IPS-15b (cell line): ENCODE measurements at regions not wholly inside any gene's neighbourhood (a gene's known extent, or its start where the extent isn't known, plus 50 kb on each side); places are given as distances from the start of the nearest gene placed in this dataset.

Source experiments
- H3K27me3 ChIP-seq: one replicate; pipeline ENCODE4 v1.6.1; 2013; ENCODE audit warnings: low read length; ENCODE audit not compliant: control insufficient read depth, insufficient read depth
- H3K36me3 ChIP-seq: one replicate; pipeline ENCODE4 v1.6.1; 2013; ENCODE audit warnings: low read length; ENCODE audit not compliant: control insufficient read depth, insufficient read depth
- H3K4me1 ChIP-seq: one replicate; pipeline ENCODE4 v1.6.1; 2013; ENCODE audit warnings: mild to moderate bottlenecking, low read length; ENCODE audit not compliant: control insufficient read depth, insufficient read depth
- H3K4me3 ChIP-seq: one replicate; pipeline ENCODE4 v1.5.1; 2013; ENCODE audit warnings: low read depth, low read length
- H3K9ac ChIP-seq: one replicate; pipeline ENCODE4 v1.6.1; 2013; ENCODE audit warnings: low read depth, mild to moderate bottlenecking, low read length
- H3K9me3 ChIP-seq: one replicate; pipeline ENCODE4 v1.6.1; 2013; ENCODE audit warnings: mild to moderate bottlenecking, low read length; ENCODE audit not compliant: control insufficient read depth, insufficient read depth

DNA sequence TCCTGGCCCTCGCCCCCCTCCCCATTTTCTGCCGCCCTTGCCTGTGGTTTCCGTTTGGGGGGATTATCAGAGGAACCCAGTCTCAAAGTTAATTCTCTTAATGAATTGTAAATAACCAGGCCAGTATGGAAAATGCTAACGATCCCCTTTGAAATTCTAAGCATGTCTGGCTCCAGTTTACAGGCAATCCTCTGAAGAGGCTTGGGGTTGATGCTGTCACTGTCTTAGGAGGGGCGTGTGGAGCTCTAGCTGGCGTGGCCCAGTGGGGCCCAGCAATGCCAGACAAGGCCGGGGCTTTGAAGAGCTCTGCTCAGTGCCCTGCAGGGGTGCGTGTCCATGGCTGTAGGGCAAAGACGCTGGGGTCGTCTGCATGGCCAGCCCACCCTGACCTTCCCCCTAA lies 164.6 kb downstream of the CYLD start:
- Histone ChIP-seq H3K9me3 (no peaks in the 10 kb centered on the region), H3K4me1 (no peaks in the 10 kb centered on the region), H3K9ac (no peak overlapping the region), H3K36me3 (no peaks in the 10 kb centered on the region), H3K4me3 (no peak overlapping the region), H3K27me3 (no peaks in the 10 kb centered on the region)

DNA sequence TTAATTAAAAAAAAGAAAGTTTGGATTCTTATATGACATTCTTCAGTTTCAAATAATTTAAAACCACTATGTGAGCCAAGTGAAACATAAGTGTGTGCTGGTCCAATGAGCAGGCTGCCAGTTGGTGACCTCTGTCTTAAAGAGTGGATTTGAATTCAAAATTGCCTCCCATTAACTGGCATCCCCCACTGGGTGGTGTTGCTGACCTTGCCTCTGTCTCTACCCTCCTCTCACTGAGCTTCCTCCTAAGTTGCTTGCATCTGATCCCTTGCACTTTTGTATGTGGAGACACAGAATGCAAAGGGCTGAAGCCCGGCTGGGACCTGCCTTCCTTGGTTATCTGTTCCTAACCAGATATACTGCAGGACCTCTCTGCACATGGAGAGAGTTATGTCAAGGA lies 160.6 kb downstream of the CYLD start:
- Histone ChIP-seq H3K27me3 (no peaks in the 10 kb centered on the region), H3K36me3 (no peaks in the 10 kb centered on the region), H3K9ac (no peak overlapping the region), H3K9me3 (no peaks in the 10 kb centered on the region), H3K4me3 (no peak overlapping the region), H3K4me1 (no peaks in the 10 kb centered on the region)

DNA sequence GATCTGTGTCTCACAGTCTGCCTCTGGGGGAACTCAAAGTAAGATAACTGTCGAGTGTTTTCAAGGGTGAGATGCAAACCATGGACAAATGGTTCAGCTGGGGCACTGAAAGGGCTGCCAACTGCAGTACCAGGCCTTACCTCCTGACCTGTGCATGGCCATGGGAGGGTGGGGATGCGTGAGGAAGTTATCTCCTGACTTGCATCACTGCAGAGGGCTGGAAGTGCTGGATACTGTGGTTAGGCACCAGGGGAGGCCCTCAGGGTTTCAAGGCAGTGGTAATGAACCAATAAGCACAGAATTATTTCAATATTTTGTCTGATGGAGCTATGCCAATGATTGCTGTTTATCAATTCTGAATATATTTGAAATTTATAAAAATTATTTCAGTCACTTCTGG lies 159.2 kb downstream of the CYLD start:
- H3K27me3 ChIP-seq: no peaks in the 10 kb centered on the region
- no peak overlapping the region for H3K9ac ChIP-seq
- H3K36me3 ChIP-seq: no peaks in the 10 kb centered on the region
- no peaks in the 10 kb centered on the region for H3K9me3 ChIP-seq
- H3K4me3 ChIP-seq: no peak overlapping the region
- no peaks in the 10 kb centered on the region for H3K4me1 ChIP-seq

DNA sequence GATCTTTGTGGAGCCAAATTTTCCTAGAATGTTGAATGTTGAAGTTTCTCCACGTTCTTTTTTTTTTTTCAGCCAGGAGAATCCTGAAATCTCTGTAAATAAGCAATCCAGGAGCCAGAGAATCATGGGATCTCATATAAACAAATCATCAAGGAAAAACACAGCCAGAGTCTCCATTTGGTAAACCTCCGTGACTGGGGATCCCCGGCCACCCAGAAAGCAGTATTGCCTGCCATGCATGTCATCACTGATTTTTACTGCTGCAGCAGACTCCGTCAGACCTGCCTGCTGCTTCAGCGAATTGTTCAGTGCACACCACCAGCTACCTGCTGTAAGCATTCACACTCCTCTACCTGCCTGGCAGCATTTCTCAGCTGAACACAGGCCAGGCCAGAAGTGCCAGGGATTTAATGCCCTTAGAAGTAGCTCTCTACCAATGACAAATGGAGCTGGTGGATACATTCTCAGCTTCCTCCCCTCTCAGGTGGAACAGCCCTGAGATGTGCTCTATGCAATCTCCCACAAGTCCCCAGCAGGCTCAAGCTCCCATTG lies 158.6 kb downstream of the CYLD start:
- Histone ChIP-seq H3K27me3 (no peaks in the 10 kb centered on the region), H3K4me1 (no peaks in the 10 kb centered on the region), H3K36me3 (no peaks in the 10 kb centered on the region), H3K4me3 (no peak overlapping the region), H3K9me3 (no peaks in the 10 kb centered on the region), H3K9ac (no peak overlapping the region)

DNA sequence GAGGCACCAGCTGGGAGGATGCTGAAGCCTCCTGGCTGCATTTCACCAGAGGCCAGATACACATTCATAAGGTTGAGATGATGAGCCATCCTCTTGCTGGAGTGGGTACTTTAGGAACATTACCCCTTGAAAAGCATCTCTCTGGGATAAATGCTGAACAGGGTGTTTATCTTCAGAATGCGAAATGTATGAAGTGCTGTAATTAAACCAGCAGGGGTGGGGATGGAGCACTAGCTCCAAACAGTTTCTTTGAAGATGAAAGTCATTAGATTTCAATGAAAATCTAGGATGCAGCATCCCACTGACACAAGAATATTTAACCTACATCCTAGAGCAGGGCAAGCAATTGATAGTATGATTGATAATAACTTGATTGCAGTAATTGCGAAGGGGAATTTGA lies 158.1 kb downstream of the CYLD start:
- H3K4me3 ChIP-seq: no peak overlapping the region
- H3K9ac ChIP-seq: no peak overlapping the region
- no peaks in the 10 kb centered on the region for H3K36me3 ChIP-seq
- no peaks in the 10 kb centered on the region for H3K4me1 ChIP-seq
- H3K27me3 ChIP-seq: no peaks in the 10 kb centered on the region
- no peaks in the 10 kb centered on the region for H3K9me3 ChIP-seq

DNA sequence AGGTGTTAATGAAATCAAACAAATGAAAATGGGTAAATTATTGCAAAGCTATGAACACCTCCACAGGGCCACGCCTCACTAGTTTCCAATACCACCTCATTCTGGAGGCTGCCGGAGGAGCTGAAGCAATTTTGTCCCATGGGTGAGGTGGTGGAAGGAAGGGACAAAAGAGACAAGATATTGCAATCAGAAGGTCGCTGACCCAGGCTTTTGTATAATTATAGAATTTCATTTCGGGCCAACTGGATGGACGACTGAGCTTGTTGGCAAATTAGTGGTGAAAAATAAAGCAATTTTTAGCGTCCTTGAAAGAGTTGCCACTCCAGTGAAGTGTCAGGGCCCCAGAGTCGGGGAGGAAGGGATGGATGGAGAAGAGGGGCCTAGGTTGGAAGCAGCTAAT lies 147.9 kb downstream of the CYLD start:
- Histone ChIP-seq H3K9ac (no peak overlapping the region), H3K4me3 (no peak overlapping the region), H3K36me3 (no peaks in the 10 kb centered on the region), H3K4me1 (no peaks in the 10 kb centered on the region), H3K9me3 (no peaks in the 10 kb centered on the region), H3K27me3 (no peaks in the 10 kb centered on the region)

DNA sequence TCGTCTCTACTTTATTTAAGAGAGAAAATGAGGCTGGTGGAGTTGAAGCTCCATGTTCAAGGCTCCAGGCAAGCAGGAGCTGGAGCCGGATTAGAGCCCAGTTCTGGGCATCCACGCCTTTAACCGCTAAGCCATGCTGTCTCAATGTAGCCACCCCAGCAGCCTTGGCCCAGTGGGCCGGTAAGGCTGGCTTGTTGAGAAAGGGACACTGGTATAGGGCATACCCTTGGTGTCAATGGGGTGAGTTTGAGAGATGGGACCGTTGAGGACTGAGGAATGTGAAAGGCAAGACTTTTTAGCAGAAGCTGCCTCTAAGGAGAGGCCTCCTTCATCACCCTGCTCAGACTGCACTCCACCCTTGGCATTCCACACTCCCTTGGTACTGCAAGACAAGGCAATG lies 147.4 kb downstream of the CYLD start:
- no peak overlapping the region for H3K9ac ChIP-seq
- no peaks in the 10 kb centered on the region for H3K27me3 ChIP-seq
- no peaks in the 10 kb centered on the region for H3K4me1 ChIP-seq

DNA sequence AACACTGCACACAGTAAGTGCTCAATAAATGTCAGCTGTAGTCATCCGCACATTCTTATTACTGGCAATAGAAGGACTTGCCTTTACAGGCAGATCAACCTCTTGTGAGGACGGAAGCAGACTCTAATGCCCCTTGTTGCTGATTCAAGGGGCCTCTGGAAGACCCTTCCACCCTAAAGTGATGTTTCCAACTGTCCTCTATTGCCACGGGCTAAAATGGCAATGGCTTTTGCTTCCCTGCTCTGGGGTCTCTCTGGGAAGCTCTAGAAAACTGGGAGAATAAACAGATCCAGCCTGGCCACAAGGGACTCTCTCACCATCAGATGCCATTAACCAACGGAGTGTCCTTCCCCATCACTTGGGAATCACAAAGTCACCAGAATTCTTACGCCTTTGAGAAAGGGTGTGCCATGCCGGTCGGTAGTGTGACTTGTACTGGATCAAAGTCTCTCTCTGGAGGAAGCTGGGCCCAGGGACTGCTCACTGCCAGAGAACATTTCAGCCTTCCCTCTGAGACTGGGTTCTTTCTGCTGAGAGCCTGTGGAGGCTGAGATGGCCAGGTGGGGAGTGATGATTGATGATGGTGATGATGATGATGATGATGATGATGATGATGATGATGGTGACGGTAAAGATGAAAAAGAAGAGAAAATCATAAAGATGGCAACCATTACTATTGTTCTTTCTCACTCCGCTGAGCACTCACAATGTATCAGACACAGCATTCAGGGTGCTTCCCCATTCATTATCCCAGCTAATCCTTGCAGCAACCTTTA lies 146.8 kb downstream of the CYLD start:
- Histone ChIP-seq H3K27me3 (no peaks in the 10 kb centered on the region), H3K36me3 (no peaks in the 10 kb centered on the region), H3K9ac (no peak overlapping the region), H3K4me3 (no peak overlapping the region), H3K4me1 (no peaks in the 10 kb centered on the region), H3K9me3 (no peaks in the 10 kb centered on the region)

More for the DNA sequence above, 147.4 kb downstream of the CYLD start:
- Histone ChIP-seq H3K36me3 (no peaks in the 10 kb centered on the region), H3K9me3 (no peaks in the 10 kb centered on the region), H3K4me3 (no peak overlapping the region)

DNA sequence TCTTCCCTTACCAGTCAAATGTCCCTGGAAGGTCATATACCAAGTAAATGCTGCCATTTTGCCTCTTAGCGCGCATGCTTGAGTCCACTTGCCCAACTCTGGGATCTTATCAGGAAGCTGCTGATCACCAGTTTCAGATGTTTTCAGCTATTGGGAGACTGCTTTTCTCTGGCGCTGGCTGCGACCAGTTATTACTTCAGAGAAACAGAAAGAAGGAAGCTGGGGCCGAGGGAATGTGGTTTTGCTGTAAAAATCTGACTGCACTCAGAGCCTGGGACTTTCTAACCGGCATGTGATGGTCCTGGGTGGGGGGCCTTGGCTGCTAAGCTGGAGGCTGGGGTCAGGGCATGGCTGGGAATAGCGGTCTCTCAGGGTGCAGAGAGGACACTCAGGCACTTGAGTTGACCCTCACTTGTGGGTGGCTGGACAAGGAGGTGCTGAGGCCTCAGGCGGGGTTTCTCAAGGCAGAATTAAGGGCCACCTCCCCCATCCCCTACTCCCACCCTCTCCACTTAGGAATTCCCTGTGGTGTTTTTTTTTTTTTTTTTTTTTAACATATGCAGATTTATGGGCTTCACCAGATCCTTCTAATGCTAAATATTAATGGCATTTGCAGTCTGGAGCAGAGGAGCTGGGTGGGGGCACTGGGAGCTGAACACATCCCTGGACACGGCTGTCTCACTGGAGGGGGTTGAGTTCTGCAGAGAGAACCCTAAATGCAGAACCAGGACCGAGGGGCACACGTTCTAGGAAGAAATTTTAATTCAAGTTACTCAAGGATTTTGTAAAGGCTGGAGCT lies 145.8 kb downstream of the CYLD start:
- H3K4me1 ChIP-seq: no peaks in the 10 kb centered on the region
- no peaks in the 10 kb centered on the region for H3K27me3 ChIP-seq

DNA sequence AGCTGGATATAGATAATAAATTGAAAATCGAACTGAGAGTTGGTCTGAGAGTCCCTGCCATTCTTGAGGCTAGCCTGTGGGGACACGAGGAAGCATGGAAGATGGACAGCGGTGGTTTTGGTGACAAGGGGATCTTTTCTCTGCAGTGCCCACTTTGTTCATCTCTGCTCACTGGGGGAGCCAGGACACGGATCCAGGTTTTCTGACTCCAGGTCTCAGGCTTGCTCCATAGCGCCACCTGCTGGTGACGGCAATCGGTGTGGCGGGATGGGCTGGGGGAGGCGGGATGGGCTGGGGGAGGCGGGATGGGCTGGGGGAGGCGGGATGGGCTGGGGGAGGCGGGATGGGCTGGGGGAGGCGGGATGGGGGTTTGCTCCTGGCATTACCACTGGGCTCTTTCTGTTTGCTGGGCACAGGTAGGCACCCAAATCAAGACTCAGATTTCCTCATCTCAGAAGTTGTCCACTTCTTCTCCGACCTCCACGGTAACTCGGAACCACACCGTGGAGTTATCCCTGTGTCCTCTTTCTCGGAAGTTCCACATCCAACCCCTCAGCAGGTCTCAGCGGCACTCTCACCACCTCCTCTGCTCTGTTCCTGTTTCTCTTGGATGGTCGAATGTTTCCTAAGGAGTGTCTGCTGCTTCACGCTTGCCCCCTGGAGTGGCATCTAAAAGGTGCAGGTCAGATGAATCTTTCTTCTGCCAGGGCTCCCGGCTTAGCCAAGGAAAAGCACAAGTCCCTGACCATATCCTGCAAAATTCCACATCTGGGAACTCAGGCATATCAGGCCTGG lies 142.4 kb downstream of the CYLD start:
- Histone ChIP-seq H3K4me1 (no peaks in the 10 kb centered on the region), H3K9ac (no peak overlapping the region), H3K9me3 (no peaks in the 10 kb centered on the region), H3K36me3 (no peaks in the 10 kb centered on the region), H3K27me3 (no peaks in the 10 kb centered on the region), H3K4me3 (peak overlapping the region; percentile 69)

More for the DNA sequence above, 145.8 kb downstream of the CYLD start:
- Histone ChIP-seq H3K4me3 (no peak overlapping the region), H3K36me3 (no peaks in the 10 kb centered on the region), H3K9me3 (no peaks in the 10 kb centered on the region), H3K9ac (no peak overlapping the region)

DNA sequence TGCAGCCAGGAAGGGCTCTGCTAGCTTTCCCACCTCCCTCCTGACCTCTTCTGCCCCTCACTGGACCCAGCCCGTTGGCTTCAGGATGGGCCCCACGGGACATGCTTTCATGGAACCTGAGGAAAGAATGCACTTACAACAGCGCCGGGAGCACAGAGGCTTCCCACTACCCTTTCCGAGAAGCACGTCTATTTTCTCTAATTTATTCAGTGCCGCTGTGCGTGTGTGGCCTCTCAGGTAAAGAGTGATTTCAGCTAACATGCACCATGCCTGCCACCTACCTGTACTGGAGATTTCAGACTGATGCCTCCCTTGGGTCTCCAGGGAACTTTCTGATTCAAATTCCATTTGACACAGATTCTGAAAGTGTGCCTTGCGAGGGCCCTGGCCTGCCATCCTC lies 140.1 kb downstream of the CYLD start:
- no peaks in the 10 kb centered on the region for H3K27me3 ChIP-seq

More for the DNA sequence above, 140.1 kb downstream of the CYLD start:
- H3K4me1 ChIP-seq: no peaks in the 10 kb centered on the region
- H3K4me3 ChIP-seq: no peak overlapping the region
- H3K36me3 ChIP-seq: no peaks in the 10 kb centered on the region
- no peaks in the 10 kb centered on the region for H3K9me3 ChIP-seq
- H3K9ac ChIP-seq: no peak overlapping the region
